Ishikawa (cell line): ENCODE measurements at regions not wholly inside any gene's neighbourhood (a gene's known extent, or its start where the extent isn't known, plus 50 kb on each side); places are given as distances from the start of the nearest gene placed in this dataset.

Experiments
- CEBPB ChIP-seq: IDR thresholded peaks from 2 replicates; pipeline ENCODE4 v1.6.1; 2012
- CREB1 ChIP-seq: IDR thresholded peaks from 2 replicates; pipeline ENCODE4 v1.6.1; 2012; ENCODE audit warnings: low read depth
- EGR1 ChIP-seq: IDR thresholded peaks from 2 replicates; pipeline ENCODE4 v1.6.1; 2012
- EP300 ChIP-seq: IDR thresholded peaks from 2 replicates; pipeline ENCODE4 v1.6.1; 2012; ENCODE audit warnings: borderline replicate concordance
- FOXM1 ChIP-seq: IDR thresholded peaks from 2 replicates; pipeline ENCODE4 v1.6.1; 2012; ENCODE audit warnings: low read depth, borderline replicate concordance
- NFIC ChIP-seq: IDR thresholded peaks from 2 replicates; pipeline ENCODE4 v1.6.1; 2012
- RAD21 ChIP-seq: IDR thresholded peaks from 2 replicates; pipeline ENCODE4 v1.6.1; 2012; ENCODE audit warnings: low read depth
- TAF1 ChIP-seq: IDR thresholded peaks from 2 replicates; pipeline ENCODE4 v1.6.1; 2012; ENCODE audit warnings: low read depth, mild to moderate bottlenecking
- TCF12 ChIP-seq: IDR thresholded peaks from 2 replicates; pipeline ENCODE4 v1.6.1; 2012; ENCODE audit warnings: low read depth
- TEAD4 ChIP-seq: IDR thresholded peaks from 2 replicates; pipeline ENCODE4 v1.6.1; 2012
- USF1 ChIP-seq: IDR thresholded peaks from 2 replicates; pipeline ENCODE4 v1.6.1; 2012
- YY1 ChIP-seq: IDR thresholded peaks from 2 replicates; pipeline ENCODE4 v1.6.1; 2012; ENCODE audit warnings: low read depth
- ZBTB7A ChIP-seq: IDR thresholded peaks from 2 replicates; pipeline ENCODE4 v1.6.1; 2012; ENCODE audit warnings: low read depth
- TF ChIP-seq, protein P1 (sequence below): IDR thresholded peaks from 2 replicates; pipeline ENCODE4 v1.6.1; 2012; ENCODE audit warnings: low read depth, mild to moderate bottlenecking
- TF ChIP-seq, protein P2 (sequence below): IDR thresholded peaks from 2 replicates; pipeline ENCODE4 v1.6.1; 2012

GRCh38 chr12:33834672-33835071, 187.6 kb upstream of the ALG10 start:
- no peak for TF ChIP-seq RAD21
- TF ChIP-seq CREB1, result no peak
- TF ChIP-seq, protein P1, sequence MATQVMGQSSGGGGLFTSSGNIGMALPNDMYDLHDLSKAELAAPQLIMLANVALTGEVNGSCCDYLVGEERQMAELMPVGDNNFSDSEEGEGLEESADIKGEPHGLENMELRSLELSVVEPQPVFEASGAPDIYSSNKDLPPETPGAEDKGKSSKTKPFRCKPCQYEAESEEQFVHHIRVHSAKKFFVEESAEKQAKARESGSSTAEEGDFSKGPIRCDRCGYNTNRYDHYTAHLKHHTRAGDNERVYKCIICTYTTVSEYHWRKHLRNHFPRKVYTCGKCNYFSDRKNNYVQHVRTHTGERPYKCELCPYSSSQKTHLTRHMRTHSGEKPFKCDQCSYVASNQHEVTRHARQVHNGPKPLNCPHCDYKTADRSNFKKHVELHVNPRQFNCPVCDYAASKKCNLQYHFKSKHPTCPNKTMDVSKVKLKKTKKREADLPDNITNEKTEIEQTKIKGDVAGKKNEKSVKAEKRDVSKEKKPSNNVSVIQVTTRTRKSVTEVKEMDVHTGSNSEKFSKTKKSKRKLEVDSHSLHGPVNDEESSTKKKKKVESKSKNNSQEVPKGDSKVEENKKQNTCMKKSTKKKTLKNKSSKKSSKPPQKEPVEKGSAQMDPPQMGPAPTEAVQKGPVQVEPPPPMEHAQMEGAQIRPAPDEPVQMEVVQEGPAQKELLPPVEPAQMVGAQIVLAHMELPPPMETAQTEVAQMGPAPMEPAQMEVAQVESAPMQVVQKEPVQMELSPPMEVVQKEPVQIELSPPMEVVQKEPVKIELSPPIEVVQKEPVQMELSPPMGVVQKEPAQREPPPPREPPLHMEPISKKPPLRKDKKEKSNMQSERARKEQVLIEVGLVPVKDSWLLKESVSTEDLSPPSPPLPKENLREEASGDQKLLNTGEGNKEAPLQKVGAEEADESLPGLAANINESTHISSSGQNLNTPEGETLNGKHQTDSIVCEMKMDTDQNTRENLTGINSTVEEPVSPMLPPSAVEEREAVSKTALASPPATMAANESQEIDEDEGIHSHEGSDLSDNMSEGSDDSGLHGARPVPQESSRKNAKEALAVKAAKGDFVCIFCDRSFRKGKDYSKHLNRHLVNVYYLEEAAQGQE, result no peak
- TF ChIP-seq ZBTB7A, result no peak
- no peak for TF ChIP-seq EP300
- TF ChIP-seq CEBPB, result no peak
- no peak for TF ChIP-seq FOXM1
- no peak for TF ChIP-seq TAF1
- TF ChIP-seq YY1, result no peak
- no peak for TF ChIP-seq USF1
- no peak for TF ChIP-seq TCF12
- no peak for TF ChIP-seq EGR1
- no peak for TF ChIP-seq NFIC
- TF ChIP-seq TEAD4, result no peak
- TF ChIP-seq, protein P2, sequence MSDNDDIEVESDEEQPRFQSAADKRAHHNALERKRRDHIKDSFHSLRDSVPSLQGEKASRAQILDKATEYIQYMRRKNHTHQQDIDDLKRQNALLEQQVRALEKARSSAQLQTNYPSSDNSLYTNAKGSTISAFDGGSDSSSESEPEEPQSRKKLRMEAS, result no peak

- TF ChIP-seq TEAD4 (no peak), FOXM1 (no peak), ZBTB7A (no peak), RAD21 (no peak), USF1 (no peak), TCF12 (no peak), YY1 (no peak)
Observed at GRCh38 chr12:33876618-33877017, 145.7 kb upstream of the ALG10 start.

- TF ChIP-seq, protein P1, result no peak
- no peak for TF ChIP-seq EGR1
- TF ChIP-seq FOXM1, result no peak
- no peak for TF ChIP-seq YY1
- no peak for TF ChIP-seq TCF12
- TF ChIP-seq TEAD4, result no peak
- no peak for TF ChIP-seq RAD21
- TF ChIP-seq USF1, result no peak
- TF ChIP-seq TAF1, result no peak
- no peak for TF ChIP-seq EP300
- no peak for TF ChIP-seq ZBTB7A
- TF ChIP-seq CREB1, result no peak
- TF ChIP-seq, protein P2, result no peak
- no peak for TF ChIP-seq NFIC
- TF ChIP-seq CEBPB, result no peak
Observed at GRCh38 chr12:33892425-33892824, 129.9 kb upstream of the ALG10 start.

DNA sequence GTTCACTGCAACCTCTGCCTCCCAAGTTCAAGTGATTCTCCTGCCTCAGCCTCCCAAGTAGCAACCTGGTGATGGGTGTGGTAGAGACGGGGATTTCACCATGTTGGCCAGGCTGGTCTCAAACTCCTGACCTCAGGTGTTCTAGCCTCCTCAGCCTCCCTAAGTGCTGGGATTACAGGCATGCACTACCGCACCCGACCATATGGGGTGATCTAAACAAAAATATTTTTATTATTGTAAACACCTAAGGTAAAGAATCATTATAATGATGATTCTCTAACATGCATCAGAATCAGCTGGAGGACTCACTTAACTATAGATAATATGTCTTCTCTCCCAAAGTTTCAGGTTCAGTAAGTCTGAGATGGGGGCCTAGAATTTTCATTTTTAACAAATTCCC, 96.2 kb upstream of the ALG10 start:
- TF ChIP-seq TAF1, result no peak

DNA sequence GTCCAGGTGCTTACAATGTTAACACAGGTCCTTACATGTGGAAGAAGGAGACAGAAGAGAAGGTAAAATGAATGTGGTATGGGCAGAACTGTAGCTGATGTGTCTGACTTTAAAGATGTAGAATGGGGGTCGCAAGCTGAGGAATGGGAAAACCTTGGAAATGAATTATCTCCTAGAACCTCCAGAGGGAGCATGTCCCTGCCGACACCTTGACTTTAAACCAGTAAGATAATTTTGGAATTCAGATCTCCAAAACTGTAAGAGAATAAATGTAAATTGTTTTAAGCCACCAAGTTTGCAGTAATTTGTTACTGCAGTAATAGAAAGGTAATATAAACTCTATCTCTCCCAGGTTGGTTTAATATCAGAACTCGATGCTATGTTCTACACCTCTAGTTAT, 80.1 kb upstream of the ALG10 start:
- TF ChIP-seq EP300, result no peak
- TF ChIP-seq, protein P2, result no peak

DNA sequence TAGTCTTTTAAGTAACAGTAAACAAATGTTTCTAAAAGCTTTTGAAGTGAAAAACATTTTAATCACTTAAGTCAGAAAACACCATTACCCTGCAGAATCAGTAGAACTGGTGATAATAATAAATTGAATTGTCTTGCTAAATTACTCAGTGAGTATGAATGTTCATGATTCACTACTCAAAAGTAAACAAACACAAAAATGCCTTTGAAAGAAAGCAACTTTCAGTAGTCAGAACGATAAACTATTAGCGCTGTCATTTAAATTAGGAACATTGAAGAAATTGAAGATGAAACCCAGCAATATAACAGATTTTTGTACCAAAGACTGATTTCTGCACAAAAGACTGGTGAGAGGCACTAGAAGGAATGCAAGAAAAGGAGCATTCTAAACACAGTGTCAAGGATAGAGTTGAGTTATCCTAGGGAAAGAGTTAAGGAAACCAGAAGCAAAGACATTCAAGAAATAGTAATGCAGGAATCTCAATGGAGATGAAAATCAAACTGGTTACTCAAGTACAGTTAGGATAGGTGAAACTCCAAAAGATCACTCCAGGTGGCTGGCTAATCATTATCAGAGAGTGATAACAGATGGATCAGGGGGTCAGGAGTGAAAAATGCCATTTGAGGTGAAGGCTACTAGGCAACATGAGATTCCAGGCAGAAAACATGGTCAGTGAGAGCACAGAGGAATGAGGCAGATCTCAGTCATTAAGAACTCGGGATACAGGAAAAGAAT, 77.4 kb upstream of the ALG10 start:
- TF ChIP-seq YY1 (no peak), FOXM1 (no peak), TCF12 (no peak), EP300 (no peak), RAD21 (no peak), TAF1 (no peak), USF1 (no peak), CEBPB (no peak)
- TF ChIP-seq, protein P1, result no peak
- TF ChIP-seq, protein P2, result no peak
